Neuron (in vitro differentiated cells): ENCODE measurements at regions not wholly inside any gene's neighbourhood (a gene's known extent, or its start where the extent isn't known, plus 50 kb on each side); places are given as distances from the start of the nearest gene placed in this dataset.

Source experiments
- H2AFZ ChIP-seq: one replicate; pipeline ENCODE4 v1.6.1; 2013; ENCODE audit warnings: low read depth, mild to moderate bottlenecking, inconsistent platforms, low read length, moderate library complexity
- H3K27me3 ChIP-seq: one replicate; pipeline ENCODE4 v1.6.1; 2013; ENCODE audit warnings: low read length; ENCODE audit not compliant: insufficient read depth
- H3K36me3 ChIP-seq: one replicate; pipeline ENCODE4 v1.6.1; 2013; ENCODE audit warnings: low read length; ENCODE audit not compliant: insufficient read depth
- H3K4me1 ChIP-seq: one replicate; pipeline ENCODE4 v1.6.1; 2013; ENCODE audit warnings: low read length; ENCODE audit not compliant: insufficient read depth
- H3K4me3 ChIP-seq: 2 replicates; pipeline ENCODE4 v1.5.1; 2013; ENCODE audit warnings: mild to moderate bottlenecking, low read length, moderate library complexity
- H3K9me3 ChIP-seq: one replicate; pipeline ENCODE4 v1.6.1; 2013; ENCODE audit warnings: low read length

DNA sequence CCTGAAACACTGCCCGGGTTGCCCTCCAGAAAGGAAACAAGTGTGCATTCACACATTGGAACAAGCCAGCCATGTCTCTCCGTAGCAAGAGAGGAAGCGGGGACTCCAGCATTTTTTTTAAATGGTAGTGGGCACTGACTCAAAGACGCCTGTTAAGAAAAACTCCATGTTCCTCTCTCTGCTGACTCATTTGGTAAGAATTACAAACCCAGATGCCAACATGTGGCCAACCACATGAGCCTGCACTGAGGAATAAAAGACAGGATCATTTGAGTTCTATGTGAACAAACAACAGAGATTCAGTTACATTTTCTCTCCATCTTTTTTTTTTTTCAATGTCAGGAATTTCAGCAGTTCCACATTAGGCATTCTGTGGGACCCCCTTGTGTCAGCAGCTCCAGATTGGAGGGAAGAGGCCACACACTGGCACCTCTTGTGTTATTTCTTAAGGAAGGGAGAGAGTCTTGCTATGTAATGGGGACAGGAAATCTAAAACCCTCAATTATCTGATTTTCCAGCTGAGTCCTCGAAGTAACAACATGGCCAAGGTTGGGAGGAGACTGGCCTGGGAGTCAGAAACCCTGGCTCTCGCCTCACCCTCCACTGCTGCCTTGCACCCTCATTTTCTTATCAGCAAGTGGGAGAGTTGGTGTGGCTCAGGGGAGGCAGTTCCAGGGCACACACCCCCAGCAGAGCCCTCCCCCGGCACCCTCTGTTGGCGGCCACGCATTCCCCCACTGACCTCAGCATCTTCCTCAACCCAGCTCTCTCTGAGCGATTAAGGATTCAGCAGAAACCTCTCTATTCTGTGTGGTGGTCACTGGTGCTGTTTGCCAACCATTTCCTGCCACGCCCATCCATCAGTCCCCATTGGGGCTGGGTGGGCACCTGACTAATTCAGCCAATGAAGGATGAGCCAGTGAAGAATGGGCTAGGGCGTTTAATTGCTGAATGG lies 173.0 kb downstream of the FOXL1 start:
- H3K27me3 ChIP-seq: no peaks in the 10 kb centered on the region
- H3K9me3 ChIP-seq: no peaks in the 10 kb centered on the region
- H3K36me3 ChIP-seq: no peaks in the 10 kb centered on the region
- H3K4me3 ChIP-seq: no peak overlapping the region
- no peaks in the 10 kb centered on the region for H3K4me1 ChIP-seq
- H2AFZ ChIP-seq: no peak overlapping the region

GRCh38 chr16:86752582-86753175 lies 174.3 kb downstream of the FOXL1 start:
- no peaks in the 10 kb centered on the region for H3K36me3 ChIP-seq
- H3K27me3 ChIP-seq: peaks cover 3% of the 10 kb centered on the region

GRCh38 chr16:86753399-86753798 lies 175.1 kb downstream of the FOXL1 start:
- no peaks in the 10 kb centered on the region for H3K36me3 ChIP-seq
- peaks cover 3% of the 10 kb centered on the region for H3K27me3 ChIP-seq
- no peaks in the 10 kb centered on the region for H3K4me1 ChIP-seq
- H3K4me3 ChIP-seq: no peak overlapping the region
- H3K9me3 ChIP-seq: no peaks in the 10 kb centered on the region
- no peak overlapping the region for H2AFZ ChIP-seq

More at GRCh38 chr16:86752582-86753175, 174.3 kb downstream of the FOXL1 start:
- H3K9me3 ChIP-seq: no peaks in the 10 kb centered on the region
- no peaks in the 10 kb centered on the region for H3K4me1 ChIP-seq
- H3K4me3 ChIP-seq: no peak overlapping the region
- H2AFZ ChIP-seq: no peak overlapping the region

DNA sequence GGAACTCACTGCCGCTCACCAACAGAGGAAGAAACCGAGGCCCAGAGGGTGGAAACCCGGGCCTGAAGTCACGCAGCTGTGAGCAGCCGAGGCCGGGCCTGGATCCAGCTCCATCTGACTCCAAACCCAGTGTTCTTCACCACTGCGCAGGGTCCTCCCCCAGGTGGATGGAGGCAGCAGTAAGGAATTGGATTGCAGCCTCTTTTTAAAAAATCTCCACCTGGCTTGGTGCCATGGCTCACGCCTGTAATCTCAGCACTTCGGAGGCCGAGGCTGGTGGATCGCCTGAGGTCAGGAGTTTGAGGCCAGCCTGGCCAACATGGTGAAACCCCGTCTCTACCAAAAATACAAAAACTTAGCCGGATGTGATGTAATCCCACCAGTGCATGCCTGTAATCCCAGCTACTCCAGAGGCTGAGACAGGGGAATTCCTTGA lies 177.2 kb downstream of the FOXL1 start:
- Histone ChIP-seq H3K9me3 (no peaks in the 10 kb centered on the region), H3K4me3 (no peak overlapping the region), H3K27me3 (peaks cover 12% of the 10 kb centered on the region), H2AFZ (no peak overlapping the region), H3K36me3 (no peaks in the 10 kb centered on the region), H3K4me1 (no peaks in the 10 kb centered on the region)

- H3K4me3 ChIP-seq: no peak overlapping the region
- H2AFZ ChIP-seq: no peak overlapping the region
- no peaks in the 10 kb centered on the region for H3K9me3 ChIP-seq
- H3K36me3 ChIP-seq: no peaks in the 10 kb centered on the region
- peaks cover 12% of the 10 kb centered on the region for H3K27me3 ChIP-seq
- H3K4me1 ChIP-seq: no peaks in the 10 kb centered on the region
Measured at GRCh38 chr16:86756882-86757703, 178.7 kb downstream of the FOXL1 start.

GRCh38 chr16:86757704-86758040 lies 179.3 kb downstream of the FOXL1 start:
- Histone ChIP-seq H2AFZ (no peak overlapping the region), H3K27me3 (peaks cover 12% of the 10 kb centered on the region), H3K36me3 (no peaks in the 10 kb centered on the region), H3K4me3 (no peak overlapping the region), H3K9me3 (no peaks in the 10 kb centered on the region), H3K4me1 (no peaks in the 10 kb centered on the region)

DNA sequence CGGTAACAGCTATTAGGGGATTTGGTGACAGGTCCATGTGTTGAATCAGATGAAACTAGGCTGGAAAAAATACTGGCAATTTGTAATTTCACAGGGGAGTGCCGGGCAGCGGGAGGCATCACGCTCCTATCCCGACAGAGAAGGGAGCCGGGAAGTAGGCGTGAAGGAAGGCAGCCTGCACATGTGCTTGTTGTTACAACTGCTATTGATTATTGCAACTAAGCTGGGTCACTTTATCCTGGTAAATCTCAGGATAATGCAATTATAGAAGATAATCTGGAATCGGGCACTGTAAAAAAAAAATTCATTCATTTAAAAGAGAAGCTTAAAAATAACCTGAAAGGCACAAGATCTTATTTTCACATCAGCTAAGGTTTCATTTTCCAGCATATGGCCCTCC lies 180.6 kb downstream of the FOXL1 start:
- peaks cover 15% of the 10 kb centered on the region for H3K27me3 ChIP-seq
- H3K4me3 ChIP-seq: no peak overlapping the region
- H2AFZ ChIP-seq: no peak overlapping the region
- no peaks in the 10 kb centered on the region for H3K9me3 ChIP-seq
- H3K4me1 ChIP-seq: no peaks in the 10 kb centered on the region
- H3K36me3 ChIP-seq: no peaks in the 10 kb centered on the region

DNA sequence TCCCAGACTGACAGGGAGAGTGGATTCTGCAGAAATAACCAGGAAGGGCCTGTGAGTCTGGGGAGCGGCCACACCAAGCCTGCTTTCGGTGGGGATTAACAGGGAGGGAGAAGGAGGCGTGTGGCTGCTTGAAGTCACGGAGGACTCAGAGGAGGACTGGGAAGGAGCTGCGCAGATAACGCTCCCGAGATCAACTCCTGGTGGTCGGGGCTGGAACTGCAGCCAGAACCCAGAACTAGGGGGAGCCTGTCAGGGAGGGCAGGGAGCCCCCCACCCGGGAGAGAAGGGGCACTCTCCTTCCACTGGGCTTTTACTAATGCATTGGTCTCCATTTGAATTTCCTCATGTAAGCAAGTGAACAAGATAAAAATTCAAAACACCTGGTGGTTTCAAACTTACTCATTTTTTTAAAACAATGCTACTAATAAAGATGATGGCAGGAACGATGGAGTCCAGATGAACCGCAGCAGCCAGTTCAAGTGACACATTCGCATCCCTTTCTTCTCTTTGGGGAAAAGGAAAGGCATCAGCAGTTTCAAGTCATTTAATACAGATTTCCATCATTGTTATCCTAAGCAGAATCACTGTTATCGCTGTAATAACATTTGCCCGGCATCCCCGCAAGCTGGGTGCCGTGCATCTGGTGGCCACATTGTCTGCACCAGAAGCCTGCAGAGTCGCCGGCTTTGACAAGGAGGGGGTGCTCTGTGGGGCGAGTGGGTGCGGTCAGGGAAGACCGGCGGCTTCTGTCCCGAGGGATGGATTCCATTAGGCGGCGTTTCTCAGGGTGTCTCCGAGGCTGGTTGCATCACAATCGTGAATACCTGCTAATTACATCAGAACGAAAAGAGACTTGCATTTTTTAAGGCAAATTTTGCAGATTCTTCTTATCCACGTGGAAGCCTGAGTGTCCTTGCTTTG lies 183.0 kb downstream of the FOXL1 start:
- H3K4me1 ChIP-seq: no peaks in the 10 kb centered on the region
- no peak overlapping the region for H3K4me3 ChIP-seq
- H3K36me3 ChIP-seq: no peaks in the 10 kb centered on the region
- H3K27me3 ChIP-seq: peaks cover 15% of the 10 kb centered on the region
- no peaks in the 10 kb centered on the region for H3K9me3 ChIP-seq
- H2AFZ ChIP-seq: no peak overlapping the region

- Histone ChIP-seq H2AFZ (no peak overlapping the region), H3K27me3 (peaks cover 12% of the 10 kb centered on the region), H3K4me1 (no peaks in the 10 kb centered on the region), H3K36me3 (no peaks in the 10 kb centered on the region), H3K9me3 (no peaks in the 10 kb centered on the region), H3K4me3 (no peak overlapping the region)
Measured at GRCh38 chr16:86762095-86762494, 183.7 kb downstream of the FOXL1 start.

GRCh38 chr16:86763819-86764218 lies 185.5 kb downstream of the FOXL1 start:
- no peaks in the 10 kb centered on the region for H3K4me1 ChIP-seq
- H3K27me3 ChIP-seq: peaks cover 7% of the 10 kb centered on the region
- H3K4me3 ChIP-seq: no peak overlapping the region
- no peaks in the 10 kb centered on the region for H3K9me3 ChIP-seq
- no peak overlapping the region for H2AFZ ChIP-seq
- H3K36me3 ChIP-seq: no peaks in the 10 kb centered on the region

GRCh38 chr16:86764551-86764950 lies 186.2 kb downstream of the FOXL1 start:
- Histone ChIP-seq H3K27me3 (peaks cover 2% of the 10 kb centered on the region), H3K4me3 (no peak overlapping the region), H3K36me3 (no peaks in the 10 kb centered on the region), H3K9me3 (no peaks in the 10 kb centered on the region), H3K4me1 (no peaks in the 10 kb centered on the region), H2AFZ (no peak overlapping the region)

DNA sequence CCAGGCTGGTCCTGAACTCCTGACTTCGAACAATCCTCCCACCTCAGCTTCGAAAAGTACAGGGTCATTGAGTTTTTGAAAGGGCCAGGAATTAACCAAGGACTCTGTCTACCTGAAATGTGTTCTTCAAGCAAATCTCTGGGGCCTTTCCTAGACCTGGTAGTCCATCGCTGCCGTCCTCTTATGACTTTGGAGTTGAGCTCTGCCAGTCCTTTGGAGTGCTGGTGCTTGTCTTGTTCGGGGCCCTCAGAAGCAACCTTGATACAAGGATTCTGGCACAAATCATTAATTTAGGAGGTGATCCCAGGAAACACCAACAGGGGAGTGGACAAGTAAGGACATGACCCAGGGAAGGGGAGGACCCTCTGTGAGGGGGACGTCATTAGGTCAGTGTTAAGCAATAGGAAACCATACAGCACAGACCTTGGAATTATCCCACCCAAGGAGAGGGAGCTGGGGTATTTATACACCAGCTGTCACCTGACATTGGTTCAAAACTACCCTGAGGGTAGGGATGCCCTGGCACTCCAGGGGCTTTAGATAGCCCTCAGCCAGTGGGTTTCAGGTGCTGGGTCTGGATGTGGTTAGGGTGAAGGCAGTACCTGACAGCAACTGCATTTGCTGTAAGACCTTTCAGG lies 187.2 kb downstream of the FOXL1 start:
- H3K9me3 ChIP-seq: no peaks in the 10 kb centered on the region
- no peaks in the 10 kb centered on the region for H3K4me1 ChIP-seq
- no peak overlapping the region for H3K4me3 ChIP-seq
- peaks cover 2% of the 10 kb centered on the region for H3K27me3 ChIP-seq
- no peak overlapping the region for H2AFZ ChIP-seq
- no peaks in the 10 kb centered on the region for H3K36me3 ChIP-seq
